ENCODE measurements at regions not wholly inside any gene's neighbourhood (a gene's known extent, or its start where the extent isn't known, plus 50 kb on each side); places are given as distances from the start of the nearest gene placed in this dataset.
"Not testable (repeated sequence)": the region's sequence is repeated elsewhere in the genome, so short reads cannot be mapped to it uniquely, and the experiment has no call there.

DNA sequence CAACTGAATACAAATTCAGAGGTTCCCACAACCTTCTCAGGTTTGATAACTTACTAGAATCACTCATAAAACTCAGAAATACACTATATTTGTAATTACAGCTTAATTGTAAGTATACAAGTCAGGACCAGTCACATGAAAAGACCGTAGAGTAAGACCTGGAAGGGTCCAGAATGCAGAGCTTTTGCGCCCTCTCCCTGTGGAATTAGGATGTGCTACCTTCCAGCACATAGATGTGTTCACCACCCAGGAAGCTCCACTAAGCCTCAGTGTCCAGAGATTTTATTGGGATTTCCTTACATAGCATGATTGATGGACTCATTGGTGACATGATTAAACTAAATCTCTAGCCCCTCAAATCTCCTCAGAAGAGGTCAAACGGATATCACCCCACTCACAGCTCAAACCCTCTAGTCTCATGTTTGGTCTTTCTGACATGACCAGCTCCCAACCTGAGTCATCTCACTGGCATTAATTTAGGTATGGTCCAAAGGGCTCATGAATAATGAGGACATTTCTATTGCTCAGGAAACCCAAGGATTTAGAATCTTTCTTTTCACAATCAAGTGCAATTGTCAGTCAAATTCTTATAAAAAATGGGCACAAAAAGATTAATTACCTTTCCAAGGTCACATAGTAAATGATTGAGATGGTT lies 77.2 kb upstream of the UBASH3B start:
- TF ChIP-seq CTCF (IDR thresholded peaks at IDR 0.05; ENCODE audit: unreplicated experiment in 3 of 3): no peak
- H3K36me3 Mint-ChIP-seq (ENCODE audit: low read depth): no peaks in the 10 kb centered on the region
- no peaks in the 10 kb centered on the region for H3K27me3 Mint-ChIP-seq (ENCODE audit: low read depth)
- peaks cover 6% of the 10 kb centered on the region for H3K9me3 Mint-ChIP-seq
- H3K4me3 Mint-ChIP-seq: no peak overlapping the region
- H3K4me1 Mint-ChIP-seq: no peaks in the 10 kb centered on the region
- no peak overlapping the region for H3K27ac Mint-ChIP-seq

DNA sequence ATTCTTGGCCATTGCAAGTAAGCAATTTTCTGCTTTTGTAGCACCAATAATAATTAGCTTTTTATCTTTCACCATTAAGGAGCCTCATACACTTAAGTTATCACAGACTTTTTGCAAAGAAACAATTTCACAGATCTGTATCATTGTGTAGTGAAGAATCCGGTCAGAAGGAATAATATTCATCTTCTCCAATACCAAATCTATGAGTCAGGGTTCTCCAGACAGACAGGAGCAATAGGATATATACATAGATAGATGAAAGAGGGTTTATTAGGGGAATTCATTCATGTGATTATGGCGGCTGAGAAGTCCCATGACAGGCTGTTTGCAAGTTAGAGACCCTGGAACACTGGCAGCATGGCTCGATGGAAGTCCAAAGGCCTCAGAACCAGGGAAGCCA lies 82.9 kb upstream of the UBASH3B start:
- H3K36me3 Mint-ChIP-seq (ENCODE audit: low read depth): no peaks in the 10 kb centered on the region
- no peak overlapping the region for H3K27ac Mint-ChIP-seq
- no peaks in the 10 kb centered on the region for H3K4me1 Mint-ChIP-seq
- no peak overlapping the region for H3K4me3 Mint-ChIP-seq
- H3K27me3 Mint-ChIP-seq (ENCODE audit: low read depth): no peaks in the 10 kb centered on the region
- no peaks in the 10 kb centered on the region for H3K9me3 Mint-ChIP-seq
- no peak for TF ChIP-seq CTCF (IDR thresholded peaks at IDR 0.05; ENCODE audit: unreplicated experiment in 3 of 3)

- no peaks in the 10 kb centered on the region for H3K4me1 Mint-ChIP-seq
- no peak overlapping the region for H3K27ac Mint-ChIP-seq
- TF ChIP-seq CTCF (IDR thresholded peaks at IDR 0.05; ENCODE audit: unreplicated experiment in 3 of 3): no peak
- H3K36me3 Mint-ChIP-seq (ENCODE audit: low read depth): no peaks in the 10 kb centered on the region
- H3K9me3 Mint-ChIP-seq: no peaks in the 10 kb centered on the region
- no peak overlapping the region for H3K4me3 Mint-ChIP-seq
- no peaks in the 10 kb centered on the region for H3K27me3 Mint-ChIP-seq (ENCODE audit: low read depth)
These were observed 91.8 kb upstream of the UBASH3B start for GRCh38 chr11:122563761-122564160.

DNA sequence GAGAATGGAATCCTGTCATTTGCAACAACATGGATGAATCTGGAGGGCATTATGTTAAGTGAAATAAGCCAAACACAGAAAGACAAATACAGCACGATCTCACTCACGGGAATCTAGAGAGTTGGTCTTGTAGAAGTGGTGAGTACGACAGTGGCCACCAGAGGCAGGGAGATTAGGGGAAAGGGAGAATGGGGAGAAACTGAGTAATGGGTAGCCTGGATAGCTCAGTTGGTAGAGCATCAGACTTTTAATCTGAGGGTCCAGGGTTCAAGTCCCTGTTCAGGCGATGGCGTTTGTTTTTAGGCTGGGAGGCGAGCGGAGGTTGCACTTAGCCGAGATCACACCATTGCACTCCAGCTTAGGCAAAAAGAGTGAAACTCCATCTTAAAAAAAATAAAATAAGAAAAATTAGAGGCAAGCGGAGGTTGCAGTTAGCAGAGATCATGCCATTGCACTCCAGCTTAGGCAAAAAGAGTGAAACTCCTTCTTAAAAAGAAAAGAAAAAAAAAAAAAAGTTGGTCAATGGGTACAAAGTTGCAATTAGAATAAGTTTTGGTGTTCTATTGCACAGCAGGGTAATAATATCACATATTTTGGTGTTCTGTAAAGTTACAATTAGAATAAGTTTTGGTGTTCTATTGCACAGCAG lies 95.7 kb upstream of the UBASH3B start:
- H3K4me3 Mint-ChIP-seq: no peak overlapping the region
- TF ChIP-seq CTCF (IDR thresholded peaks at IDR 0.05; ENCODE audit: unreplicated experiment in 3 of 3): no peak
- H3K36me3 Mint-ChIP-seq (ENCODE audit: low read depth): no peaks in the 10 kb centered on the region
- peaks cover 8% of the 10 kb centered on the region for H3K27me3 Mint-ChIP-seq (ENCODE audit: low read depth)
- no peak overlapping the region for H3K27ac Mint-ChIP-seq
- H3K9me3 Mint-ChIP-seq: no peaks in the 10 kb centered on the region
- no peaks in the 10 kb centered on the region for H3K4me1 Mint-ChIP-seq

- H3K4me3 Mint-ChIP-seq: peak overlapping the region in 1 of 3 experiments; percentile 10
- H3K4me1 Mint-ChIP-seq; H3K27ac Mint-ChIP-seq; H3K9me3 Mint-ChIP-seq; H3K27me3 Mint-ChIP-seq (ENCODE audit: low read depth); H3K36me3 Mint-ChIP-seq (ENCODE audit: low read depth): not testable (repeated sequence)
These were observed 96.3 kb upstream of the UBASH3B start for GRCh38 chr11:122559218-122559617.

GRCh38 chr11:122557163-122557562 lies 98.4 kb upstream of the UBASH3B start:
- H3K27me3 Mint-ChIP-seq (ENCODE audit: low read depth); H3K36me3 Mint-ChIP-seq (ENCODE audit: low read depth); H3K4me1 Mint-ChIP-seq; H3K9me3 Mint-ChIP-seq: not testable (repeated sequence)
- H3K27ac Mint-ChIP-seq: peak overlapping the region in 1 of 3 experiments; percentile 71
- peak overlapping the region; percentile 53 to 59 (median 59) for H3K4me3 Mint-ChIP-seq

DNA sequence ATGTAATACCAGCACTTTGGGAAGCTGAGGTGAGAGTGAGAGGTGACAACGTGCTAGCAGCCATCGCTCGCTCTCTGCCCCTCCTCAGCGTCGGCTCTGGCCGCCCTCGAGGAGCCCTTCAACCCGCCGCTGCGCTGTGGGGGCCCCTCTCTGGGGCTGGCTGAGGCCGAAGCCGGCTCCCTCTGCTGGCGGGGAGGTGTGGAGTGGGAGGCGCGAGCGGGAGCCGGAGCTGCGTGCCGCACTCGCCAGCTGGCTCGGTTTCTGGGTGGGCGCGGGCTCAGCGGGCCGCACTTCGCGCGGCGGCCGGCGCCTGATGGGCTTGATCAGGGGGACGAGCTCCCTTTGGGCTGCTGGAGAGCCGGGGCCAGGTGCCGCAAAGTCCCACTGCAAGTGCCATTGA lies 98.9 kb upstream of the UBASH3B start:
- peaks cover 8% of the 10 kb centered on the region for H3K27me3 Mint-ChIP-seq (ENCODE audit: low read depth)
- peak overlapping the region in 1 of 3 experiments; percentile 25 for H3K27ac Mint-ChIP-seq
- peak; percentile 40 to 56 (median 49) for TF ChIP-seq CTCF (IDR thresholded peaks at IDR 0.05; ENCODE audit: unreplicated experiment in 3 of 3)

More for the DNA sequence above, 98.9 kb upstream of the UBASH3B start:
- Mint-ChIP-seq H3K9me3 (no peaks in the 10 kb centered on the region), H3K4me3 (peak overlapping the region; percentile 53 to 59 (median 59)), H3K4me1 (no peaks in the 10 kb centered on the region), H3K36me3 (ENCODE audit: low read depth) (no peaks in the 10 kb centered on the region)

All from nephron (organoid).